ENCODE measurements at regions not wholly inside any gene's neighbourhood (a gene's known extent, or its start where the extent isn't known, plus 50 kb on each side); places are given as distances from the start of the nearest gene placed in this dataset.

DNA sequence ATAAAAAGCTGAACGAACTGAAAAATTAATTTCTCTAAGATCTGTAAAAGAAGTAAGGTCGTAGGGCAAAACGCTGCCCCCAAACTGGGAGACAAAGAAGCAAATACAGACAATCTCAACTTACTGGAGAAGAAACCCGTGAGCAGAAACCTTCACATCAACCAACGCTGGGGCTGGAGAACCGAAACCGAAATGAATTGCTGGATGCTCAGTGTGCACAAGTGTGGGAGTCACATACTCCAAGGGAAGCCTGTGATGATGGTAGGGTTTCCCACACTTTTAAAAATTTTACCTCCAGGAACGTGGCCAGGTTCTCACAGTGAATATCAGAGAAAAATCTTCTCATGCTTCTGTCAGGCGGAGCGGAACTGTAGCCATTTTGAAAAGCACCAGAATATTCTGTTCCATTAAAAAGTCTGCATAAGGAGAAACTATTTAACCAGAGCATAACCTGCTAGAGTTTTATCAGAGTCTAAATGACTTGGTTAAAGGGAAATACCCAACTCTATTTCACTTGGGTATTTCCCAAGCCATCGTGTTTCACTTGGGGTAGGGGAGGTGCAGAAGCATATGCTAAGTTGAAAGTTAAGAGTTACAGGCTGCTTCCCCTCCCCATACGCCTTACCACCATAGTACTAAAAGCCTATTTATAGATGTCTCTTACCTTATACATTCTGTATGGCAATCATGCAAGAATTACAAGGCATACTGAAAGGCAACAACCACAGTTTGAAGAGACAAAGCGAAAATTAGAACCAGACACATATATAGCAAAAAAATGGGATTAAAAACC, 110.5 kb upstream of the SLITRK1 start (continued):
- TF ChIP-seq, protein P1, sequence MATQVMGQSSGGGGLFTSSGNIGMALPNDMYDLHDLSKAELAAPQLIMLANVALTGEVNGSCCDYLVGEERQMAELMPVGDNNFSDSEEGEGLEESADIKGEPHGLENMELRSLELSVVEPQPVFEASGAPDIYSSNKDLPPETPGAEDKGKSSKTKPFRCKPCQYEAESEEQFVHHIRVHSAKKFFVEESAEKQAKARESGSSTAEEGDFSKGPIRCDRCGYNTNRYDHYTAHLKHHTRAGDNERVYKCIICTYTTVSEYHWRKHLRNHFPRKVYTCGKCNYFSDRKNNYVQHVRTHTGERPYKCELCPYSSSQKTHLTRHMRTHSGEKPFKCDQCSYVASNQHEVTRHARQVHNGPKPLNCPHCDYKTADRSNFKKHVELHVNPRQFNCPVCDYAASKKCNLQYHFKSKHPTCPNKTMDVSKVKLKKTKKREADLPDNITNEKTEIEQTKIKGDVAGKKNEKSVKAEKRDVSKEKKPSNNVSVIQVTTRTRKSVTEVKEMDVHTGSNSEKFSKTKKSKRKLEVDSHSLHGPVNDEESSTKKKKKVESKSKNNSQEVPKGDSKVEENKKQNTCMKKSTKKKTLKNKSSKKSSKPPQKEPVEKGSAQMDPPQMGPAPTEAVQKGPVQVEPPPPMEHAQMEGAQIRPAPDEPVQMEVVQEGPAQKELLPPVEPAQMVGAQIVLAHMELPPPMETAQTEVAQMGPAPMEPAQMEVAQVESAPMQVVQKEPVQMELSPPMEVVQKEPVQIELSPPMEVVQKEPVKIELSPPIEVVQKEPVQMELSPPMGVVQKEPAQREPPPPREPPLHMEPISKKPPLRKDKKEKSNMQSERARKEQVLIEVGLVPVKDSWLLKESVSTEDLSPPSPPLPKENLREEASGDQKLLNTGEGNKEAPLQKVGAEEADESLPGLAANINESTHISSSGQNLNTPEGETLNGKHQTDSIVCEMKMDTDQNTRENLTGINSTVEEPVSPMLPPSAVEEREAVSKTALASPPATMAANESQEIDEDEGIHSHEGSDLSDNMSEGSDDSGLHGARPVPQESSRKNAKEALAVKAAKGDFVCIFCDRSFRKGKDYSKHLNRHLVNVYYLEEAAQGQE (IDR thresholded peaks at IDR 0.05; ENCODE audit: unreplicated experiment) = no peak
- no peak for TF ChIP-seq EZH2 (IDR thresholded peaks at IDR 0.05; ENCODE audit: low read depth, unreplicated experiment)
- TF ChIP-seq, protein P2, sequence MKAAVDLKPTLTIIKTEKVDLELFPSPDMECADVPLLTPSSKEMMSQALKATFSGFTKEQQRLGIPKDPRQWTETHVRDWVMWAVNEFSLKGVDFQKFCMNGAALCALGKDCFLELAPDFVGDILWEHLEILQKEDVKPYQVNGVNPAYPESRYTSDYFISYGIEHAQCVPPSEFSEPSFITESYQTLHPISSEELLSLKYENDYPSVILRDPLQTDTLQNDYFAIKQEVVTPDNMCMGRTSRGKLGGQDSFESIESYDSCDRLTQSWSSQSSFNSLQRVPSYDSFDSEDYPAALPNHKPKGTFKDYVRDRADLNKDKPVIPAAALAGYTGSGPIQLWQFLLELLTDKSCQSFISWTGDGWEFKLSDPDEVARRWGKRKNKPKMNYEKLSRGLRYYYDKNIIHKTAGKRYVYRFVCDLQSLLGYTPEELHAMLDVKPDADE (IDR thresholded peaks at IDR 0.05) = no peak
- TF ChIP-seq STAT1 (IDR thresholded peaks at IDR 0.05; ENCODE audit: unreplicated experiment) = no peak

DNA sequence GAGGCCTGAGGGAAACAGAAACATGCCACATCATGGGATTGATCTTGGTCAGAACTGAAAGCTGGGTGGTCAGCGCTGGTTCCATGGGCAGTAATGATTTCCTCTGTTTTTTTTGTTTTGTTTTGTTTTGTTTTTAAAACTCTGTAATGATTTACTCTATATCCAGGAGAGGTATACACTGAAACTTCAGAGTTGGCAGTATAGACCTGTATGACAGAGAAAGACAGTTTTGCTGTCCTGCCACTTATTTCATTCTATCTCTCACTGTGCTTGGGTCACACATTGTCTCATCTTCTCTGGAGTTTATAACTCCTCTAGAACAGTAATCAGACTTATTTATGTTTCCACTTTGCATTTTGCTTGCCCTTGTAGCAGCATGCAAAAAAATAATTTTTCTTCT, 105.1 kb upstream of the SLITRK1 start:
- Histone ChIP-seq H3K4me3 (no peak overlapping the region), H3F3A (replicated peaks; ENCODE audit: low read depth) (no peaks in the 10 kb centered on the region), H3K79me2 (replicated peaks; ENCODE audit: insufficient read depth) (no peaks in the 10 kb centered on the region), H3K36me3 (ENCODE audit: insufficient read depth) (no peaks in the 10 kb centered on the region), H3K27ac (ENCODE audit: low read depth) (no peak overlapping the region), H3K27me3 (ENCODE audit: insufficient read depth) (no peaks in the 10 kb centered on the region), H3K4me2 (no peak overlapping the region), H2AFZ (no peak overlapping the region), H4K20me1 (replicated peaks; ENCODE audit: insufficient read depth) (no peaks in the 10 kb centered on the region), H3K9me2 (ENCODE audit: insufficient read depth) (no peaks in the 10 kb centered on the region), H3K4me1 (ENCODE audit: insufficient read depth) (peaks cover 12% of the 10 kb centered on the region)
- DNase-seq (ENCODE audit: low spot score) (no peak), ATAC-seq (no peak)
- no peak overlapping the region for H3K27ac Mint-ChIP-seq
- no peaks in the 10 kb centered on the region for H3K9me3 Mint-ChIP-seq
- peaks cover 2% of the 10 kb centered on the region for H3K27me3 Mint-ChIP-seq (ENCODE audit: insufficient read depth, low read depth, poor library complexity)
- H3K36me3 Mint-ChIP-seq (ENCODE audit: low read depth) = no peaks in the 10 kb centered on the region; the same call in 2 of the 3 replicates
- peaks cover 18% of the 10 kb centered on the region for H3K4me1 Mint-ChIP-seq
- no peak overlapping the region for H3K4me3 Mint-ChIP-seq
- TF ChIP-seq POLR2AphosphoS5 (IDR thresholded peaks at IDR 0.05; ENCODE audit: low read depth) (no peak), EZH2 (IDR thresholded peaks at IDR 0.05; ENCODE audit: low read depth, unreplicated experiment) (no peak), ZNF114 (CRISPR knock-in tag; IDR thresholded peaks at IDR 0.05) (no peak), EZH2phosphoT487 (IDR thresholded peaks at IDR 0.05; ENCODE audit: unreplicated experiment) (no peak), STAT1 (IDR thresholded peaks at IDR 0.05; ENCODE audit: unreplicated experiment) (no peak), ZNF331 (CRISPR knock-in tag; IDR thresholded peaks at IDR 0.05; ENCODE audit: low read depth) (no peak), CREB1 (CRISPR knock-in tag; IDR thresholded peaks at IDR 0.05; ENCODE audit: low read depth) (no peak), NANOG (IDR thresholded peaks at IDR 0.05; ENCODE audit: borderline replicate concordance) (no peak)
- TF ChIP-seq, protein P3, sequence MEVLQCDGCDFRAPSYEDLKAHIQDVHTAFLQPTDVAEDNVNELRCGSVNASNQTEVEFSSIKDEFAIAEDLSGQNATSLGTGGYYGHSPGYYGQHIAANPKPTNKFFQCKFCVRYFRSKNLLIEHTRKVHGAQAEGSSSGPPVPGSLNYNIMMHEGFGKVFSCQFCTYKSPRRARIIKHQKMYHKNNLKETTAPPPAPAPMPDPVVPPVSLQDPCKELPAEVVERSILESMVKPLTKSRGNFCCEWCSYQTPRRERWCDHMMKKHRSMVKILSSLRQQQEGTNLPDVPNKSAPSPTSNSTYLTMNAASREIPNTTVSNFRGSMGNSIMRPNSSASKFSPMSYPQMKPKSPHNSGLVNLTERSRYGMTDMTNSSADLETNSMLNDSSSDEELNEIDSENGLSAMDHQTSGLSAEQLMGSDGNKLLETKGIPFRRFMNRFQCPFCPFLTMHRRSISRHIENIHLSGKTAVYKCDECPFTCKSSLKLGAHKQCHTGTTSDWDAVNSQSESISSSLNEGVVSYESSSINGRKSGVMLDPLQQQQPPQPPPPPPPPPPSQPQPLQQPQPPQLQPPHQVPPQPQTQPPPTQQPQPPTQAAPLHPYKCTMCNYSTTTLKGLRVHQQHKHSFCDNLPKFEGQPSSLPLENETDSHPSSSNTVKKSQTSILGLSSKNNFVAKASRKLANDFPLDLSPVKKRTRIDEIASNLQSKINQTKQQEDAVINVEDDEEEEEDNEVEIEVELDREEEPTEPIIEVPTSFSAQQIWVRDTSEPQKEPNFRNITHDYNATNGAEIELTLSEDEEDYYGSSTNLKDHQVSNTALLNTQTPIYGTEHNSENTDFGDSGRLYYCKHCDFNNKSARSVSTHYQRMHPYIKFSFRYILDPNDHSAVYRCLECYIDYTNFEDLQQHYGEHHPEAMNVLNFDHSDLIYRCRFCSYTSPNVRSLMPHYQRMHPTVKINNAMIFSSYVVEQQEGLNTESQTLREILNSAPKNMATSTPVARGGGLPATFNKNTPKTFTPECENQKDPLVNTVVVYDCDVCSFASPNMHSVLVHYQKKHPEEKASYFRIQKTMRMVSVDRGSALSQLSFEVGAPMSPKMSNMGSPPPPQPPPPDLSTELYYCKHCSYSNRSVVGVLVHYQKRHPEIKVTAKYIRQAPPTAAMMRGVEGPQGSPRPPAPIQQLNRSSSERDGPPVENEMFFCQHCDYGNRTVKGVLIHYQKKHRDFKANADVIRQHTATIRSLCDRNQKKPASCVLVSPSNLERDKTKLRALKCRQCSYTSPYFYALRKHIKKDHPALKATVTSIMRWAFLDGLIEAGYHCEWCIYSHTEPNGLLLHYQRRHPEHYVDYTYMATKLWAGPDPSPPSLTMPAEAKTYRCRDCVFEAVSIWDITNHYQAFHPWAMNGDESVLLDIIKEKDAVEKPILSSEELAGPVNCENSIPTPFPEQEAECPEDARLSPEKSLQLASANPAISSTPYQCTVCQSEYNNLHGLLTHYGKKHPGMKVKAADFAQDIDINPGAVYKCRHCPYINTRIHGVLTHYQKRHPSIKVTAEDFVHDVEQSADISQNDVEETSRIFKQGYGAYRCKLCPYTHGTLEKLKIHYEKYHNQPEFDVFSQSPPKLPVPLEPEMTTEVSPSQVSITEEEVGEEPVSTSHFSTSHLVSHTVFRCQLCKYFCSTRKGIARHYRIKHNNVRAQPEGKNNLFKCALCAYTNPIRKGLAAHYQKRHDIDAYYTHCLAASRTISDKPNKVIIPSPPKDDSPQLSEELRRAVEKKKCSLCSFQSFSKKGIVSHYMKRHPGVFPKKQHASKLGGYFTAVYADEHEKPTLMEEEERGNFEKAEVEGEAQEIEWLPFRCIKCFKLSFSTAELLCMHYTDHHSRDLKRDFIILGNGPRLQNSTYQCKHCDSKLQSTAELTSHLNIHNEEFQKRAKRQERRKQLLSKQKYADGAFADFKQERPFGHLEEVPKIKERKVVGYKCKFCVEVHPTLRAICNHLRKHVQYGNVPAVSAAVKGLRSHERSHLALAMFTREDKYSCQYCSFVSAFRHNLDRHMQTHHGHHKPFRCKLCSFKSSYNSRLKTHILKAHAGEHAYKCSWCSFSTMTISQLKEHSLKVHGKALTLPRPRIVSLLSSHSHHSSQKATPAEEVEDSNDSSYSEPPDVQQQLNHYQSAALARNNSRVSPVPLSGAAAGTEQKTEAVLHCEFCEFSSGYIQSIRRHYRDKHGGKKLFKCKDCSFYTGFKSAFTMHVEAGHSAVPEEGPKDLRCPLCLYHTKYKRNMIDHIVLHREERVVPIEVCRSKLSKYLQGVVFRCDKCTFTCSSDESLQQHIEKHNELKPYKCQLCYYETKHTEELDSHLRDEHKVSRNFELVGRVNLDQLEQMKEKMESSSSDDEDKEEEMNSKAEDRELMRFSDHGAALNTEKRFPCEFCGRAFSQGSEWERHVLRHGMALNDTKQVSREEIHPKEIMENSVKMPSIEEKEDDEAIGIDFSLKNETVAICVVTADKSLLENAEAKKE (CRISPR knock-in tag; IDR thresholded peaks at IDR 0.05) = no peak
- TF ChIP-seq, protein P2 (IDR thresholded peaks at IDR 0.05) = no peak
